ENCODE measurements at regions not wholly inside any gene's neighbourhood (a gene's known extent, or its start where the extent isn't known, plus 50 kb on each side); places are given as distances from the start of the nearest gene placed in this dataset.

GRCh38 chr12:41905073-41905758 is 239.5 kb downstream of the GXYLT1 start:
- TF ChIP-seq, protein P1, sequence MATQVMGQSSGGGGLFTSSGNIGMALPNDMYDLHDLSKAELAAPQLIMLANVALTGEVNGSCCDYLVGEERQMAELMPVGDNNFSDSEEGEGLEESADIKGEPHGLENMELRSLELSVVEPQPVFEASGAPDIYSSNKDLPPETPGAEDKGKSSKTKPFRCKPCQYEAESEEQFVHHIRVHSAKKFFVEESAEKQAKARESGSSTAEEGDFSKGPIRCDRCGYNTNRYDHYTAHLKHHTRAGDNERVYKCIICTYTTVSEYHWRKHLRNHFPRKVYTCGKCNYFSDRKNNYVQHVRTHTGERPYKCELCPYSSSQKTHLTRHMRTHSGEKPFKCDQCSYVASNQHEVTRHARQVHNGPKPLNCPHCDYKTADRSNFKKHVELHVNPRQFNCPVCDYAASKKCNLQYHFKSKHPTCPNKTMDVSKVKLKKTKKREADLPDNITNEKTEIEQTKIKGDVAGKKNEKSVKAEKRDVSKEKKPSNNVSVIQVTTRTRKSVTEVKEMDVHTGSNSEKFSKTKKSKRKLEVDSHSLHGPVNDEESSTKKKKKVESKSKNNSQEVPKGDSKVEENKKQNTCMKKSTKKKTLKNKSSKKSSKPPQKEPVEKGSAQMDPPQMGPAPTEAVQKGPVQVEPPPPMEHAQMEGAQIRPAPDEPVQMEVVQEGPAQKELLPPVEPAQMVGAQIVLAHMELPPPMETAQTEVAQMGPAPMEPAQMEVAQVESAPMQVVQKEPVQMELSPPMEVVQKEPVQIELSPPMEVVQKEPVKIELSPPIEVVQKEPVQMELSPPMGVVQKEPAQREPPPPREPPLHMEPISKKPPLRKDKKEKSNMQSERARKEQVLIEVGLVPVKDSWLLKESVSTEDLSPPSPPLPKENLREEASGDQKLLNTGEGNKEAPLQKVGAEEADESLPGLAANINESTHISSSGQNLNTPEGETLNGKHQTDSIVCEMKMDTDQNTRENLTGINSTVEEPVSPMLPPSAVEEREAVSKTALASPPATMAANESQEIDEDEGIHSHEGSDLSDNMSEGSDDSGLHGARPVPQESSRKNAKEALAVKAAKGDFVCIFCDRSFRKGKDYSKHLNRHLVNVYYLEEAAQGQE (tag by site-specific recombination; IDR thresholded peaks at IDR 0.05) = no peak
- TF ChIP-seq, protein P2, sequence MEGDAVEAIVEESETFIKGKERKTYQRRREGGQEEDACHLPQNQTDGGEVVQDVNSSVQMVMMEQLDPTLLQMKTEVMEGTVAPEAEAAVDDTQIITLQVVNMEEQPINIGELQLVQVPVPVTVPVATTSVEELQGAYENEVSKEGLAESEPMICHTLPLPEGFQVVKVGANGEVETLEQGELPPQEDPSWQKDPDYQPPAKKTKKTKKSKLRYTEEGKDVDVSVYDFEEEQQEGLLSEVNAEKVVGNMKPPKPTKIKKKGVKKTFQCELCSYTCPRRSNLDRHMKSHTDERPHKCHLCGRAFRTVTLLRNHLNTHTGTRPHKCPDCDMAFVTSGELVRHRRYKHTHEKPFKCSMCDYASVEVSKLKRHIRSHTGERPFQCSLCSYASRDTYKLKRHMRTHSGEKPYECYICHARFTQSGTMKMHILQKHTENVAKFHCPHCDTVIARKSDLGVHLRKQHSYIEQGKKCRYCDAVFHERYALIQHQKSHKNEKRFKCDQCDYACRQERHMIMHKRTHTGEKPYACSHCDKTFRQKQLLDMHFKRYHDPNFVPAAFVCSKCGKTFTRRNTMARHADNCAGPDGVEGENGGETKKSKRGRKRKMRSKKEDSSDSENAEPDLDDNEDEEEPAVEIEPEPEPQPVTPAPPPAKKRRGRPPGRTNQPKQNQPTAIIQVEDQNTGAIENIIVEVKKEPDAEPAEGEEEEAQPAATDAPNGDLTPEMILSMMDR (tag by site-specific recombination; IDR thresholded peaks at IDR 0.05) = no peak
- TF ChIP-seq ZNF274 (IDR thresholded peaks at IDR 0.05; ENCODE audit: low read length) (no peak), ZNF274 (tag by site-specific recombination; IDR thresholded peaks at IDR 0.05; ENCODE audit: borderline replicate concordance) (no peak), KLF9 (tag by site-specific recombination; IDR thresholded peaks at IDR 0.05; ENCODE audit: low read depth) (no peak), TCF7L2 (IDR thresholded peaks at IDR 0.05; ENCODE audit: borderline replicate concordance, low read depth, low read length) (no peak), YY1 (tag by site-specific recombination; IDR thresholded peaks at IDR 0.05) (no peak), ZNF214 (tag by site-specific recombination; IDR thresholded peaks at IDR 0.05; ENCODE audit: borderline replicate concordance) (no peak), ZBTB7A (tag by site-specific recombination; IDR thresholded peaks at IDR 0.05; ENCODE audit: low read depth) (no peak), ATF2 (tag by site-specific recombination; IDR thresholded peaks at IDR 0.05; ENCODE audit: low read depth) (no peak), ZNF76 (tag by site-specific recombination; IDR thresholded peaks at IDR 0.05; ENCODE audit: borderline replicate concordance, low read depth) (no peak), ZNF114 (tag by site-specific recombination; IDR thresholded peaks at IDR 0.05) (no peak), KLF16 (tag by site-specific recombination; IDR thresholded peaks at IDR 0.05) (no peak), ZNF311 (tag by site-specific recombination; IDR thresholded peaks at IDR 0.05; ENCODE audit: borderline replicate concordance) (no peak)

Measured in HEK293 (cell line).